ENCODE measurements at regions not wholly inside any gene's neighbourhood (a gene's known extent, or its start where the extent isn't known, plus 50 kb on each side); places are given as distances from the start of the nearest gene placed in this dataset.
A peak's percentile ranks its signal among the peaks of the same experiment; 100 is the strongest.

- DNase-seq: no peak
Measured at GRCh38 chr2:160680294-160680693, 186.7 kb upstream of the RBMS1 start.

- no peak for DNase-seq
Measured at GRCh38 chr2:160680974-160681373, 187.4 kb upstream of the RBMS1 start.

GRCh38 chr2:160683206-160683605 lies 189.6 kb upstream of the RBMS1 start:
- no peak for DNase-seq

GRCh38 chr2:160687629-160688028 lies 194.0 kb upstream of the RBMS1 start:
- DNase-seq: no peak

GRCh38 chr2:160689441-160689840 lies 195.8 kb upstream of the RBMS1 start:
- DNase-seq: no peak

GRCh38 chr2:160694221-160694620 lies 200.6 kb upstream of the RBMS1 start:
- DNase-seq: no peak

GRCh38 chr2:160694631-160695030 lies 201.0 kb upstream of the RBMS1 start:
- no peak for DNase-seq

- DNase-seq: no peak
Measured at GRCh38 chr2:160695402-160696086, 201.9 kb upstream of the RBMS1 start.

GRCh38 chr2:160696087-160696452 lies 202.5 kb upstream of the RBMS1 start:
- DNase-seq: no peak

- no peak for DNase-seq
Measured at GRCh38 chr2:160697817-160698216, 204.2 kb upstream of the RBMS1 start.

- DNase-seq: no peak
Measured at GRCh38 chr2:160700021-160700814, 206.6 kb upstream of the RBMS1 start.

GRCh38 chr2:160701822-160702221 lies 208.2 kb upstream of the RBMS1 start:
- no peak for DNase-seq

GRCh38 chr2:160702754-160703153 lies 209.1 kb upstream of the RBMS1 start:
- DNase-seq: no peak

GRCh38 chr2:160703648-160704585 lies 210.3 kb upstream of the RBMS1 start:
- peak; percentile 28 for DNase-seq

GRCh38 chr2:160715428-160715827 lies 221.8 kb upstream of the RBMS1 start:
- no peak for DNase-seq

- no peak for DNase-seq
Measured at GRCh38 chr2:160719116-160719515, 225.5 kb upstream of the RBMS1 start.

GRCh38 chr2:160720098-160720497 lies 226.5 kb upstream of the RBMS1 start:
- no peak for DNase-seq

- no peak for DNase-seq
Measured at GRCh38 chr2:160721089-160722040, 227.8 kb upstream of the RBMS1 start.

- no peak for DNase-seq
Measured at GRCh38 chr2:160726046-160726445, 232.4 kb upstream of the RBMS1 start.

GRCh38 chr2:160730296-160730995 lies 236.8 kb upstream of the RBMS1 start:
- no peak for DNase-seq

GRCh38 chr2:160731415-160731814 lies 237.8 kb upstream of the RBMS1 start:
- no peak for DNase-seq

- no peak for DNase-seq
Measured at GRCh38 chr2:160731856-160732255, 238.2 kb upstream of the RBMS1 start.

Measured in CD4-positive, alpha-beta T cell treated with Interleukin-21 for 1 hour (primary cell).